ENCODE measurements at regions not wholly inside any gene's neighbourhood (a gene's known extent, or its start where the extent isn't known, plus 50 kb on each side); places are given as distances from the start of the nearest gene placed in this dataset.

GRCh38 chr20:60240415-60240814 is 282.2 kb downstream of the CDH26 start:
- H3K4me3 Mint-ChIP-seq = no peak overlapping the region
- no peaks in the 10 kb centered on the region for H3K36me3 Mint-ChIP-seq (ENCODE audit: low read depth)
- H3K9ac ChIP-seq (ENCODE audit: extremely low read depth, low read length, poor library complexity, severe bottlenecking) = no peak overlapping the region
- no peaks in the 10 kb centered on the region for H3K4me1 ChIP-seq (ENCODE audit: control insufficient read depth, insufficient read depth, low read length)
- no peaks in the 10 kb centered on the region for H3K9me3 ChIP-seq (ENCODE audit: control insufficient read depth, low read length)
- no peaks in the 10 kb centered on the region for H3K36me3 ChIP-seq (ENCODE audit: control insufficient read depth, insufficient read depth, low read length)
- no peaks in the 10 kb centered on the region for H3K27me3 ChIP-seq (ENCODE audit: control insufficient read depth, insufficient read depth, low read length, poor library complexity, severe bottlenecking)
- no peak overlapping the region for H3K4me3 ChIP-seq (ENCODE audit: low read length)
- H3K9me3 Mint-ChIP-seq = no peaks in the 10 kb centered on the region
- H3K27ac Mint-ChIP-seq = no peak overlapping the region
- H3K27ac ChIP-seq (ENCODE audit: low read depth, low read length) = no peak overlapping the region
- WGBS, 2 experiments (ENCODE audit: insufficient coverage in 1 of 2, insufficient read length in 1 of 2) = 91 to 93% methylated on average over 5 to 7 of the region's 7 CpGs
- H3K27me3 Mint-ChIP-seq (ENCODE audit: insufficient read depth) = peaks cover 19% of the 10 kb centered on the region
- TF ChIP-seq CTCF (conservative IDR thresholded peaks at IDR 0.05) = no peak
- DNase-seq = no peak
- no peaks in the 10 kb centered on the region for H3K4me1 Mint-ChIP-seq

DNA sequence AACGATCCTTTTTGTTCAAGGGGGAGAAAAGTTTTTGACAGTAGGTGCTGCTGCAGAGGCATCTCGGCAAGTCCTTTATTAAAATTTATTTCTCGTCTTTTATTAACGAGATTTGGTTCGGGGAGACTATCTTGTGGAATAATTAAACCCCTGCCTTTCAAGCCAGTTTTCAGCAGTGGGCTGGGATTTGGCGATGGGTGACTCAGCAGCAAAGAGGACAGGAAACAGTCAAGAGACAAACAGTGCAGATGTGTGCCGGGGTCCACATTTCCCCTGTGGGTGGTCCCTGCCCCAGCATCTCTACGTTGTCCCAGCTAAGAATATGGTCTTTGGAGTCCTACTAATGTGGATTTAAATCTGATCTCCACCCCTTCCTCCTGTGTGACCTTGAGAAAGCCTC is 282.8 kb downstream of the CDH26 start:
- WGBS, 2 experiments (ENCODE audit: insufficient coverage in 1 of 2, insufficient read length in 1 of 2) = 86 to 88% methylated on average over 6 to 8 of the region's 8 CpGs
- Histone ChIP-seq H3K4me3 (ENCODE audit: low read length) (no peak overlapping the region), H3K27me3 (ENCODE audit: control insufficient read depth, insufficient read depth, low read length, poor library complexity, severe bottlenecking) (no peaks in the 10 kb centered on the region), H3K4me1 (ENCODE audit: control insufficient read depth, insufficient read depth, low read length) (no peaks in the 10 kb centered on the region), H3K36me3 (ENCODE audit: control insufficient read depth, insufficient read depth, low read length) (no peaks in the 10 kb centered on the region), H3K9ac (ENCODE audit: extremely low read depth, low read length, poor library complexity, severe bottlenecking) (no peak overlapping the region), H3K27ac (ENCODE audit: low read depth, low read length) (no peak overlapping the region), H3K9me3 (ENCODE audit: control insufficient read depth, low read length) (no peaks in the 10 kb centered on the region)
- Mint-ChIP-seq H3K4me3 (no peak overlapping the region), H3K27me3 (ENCODE audit: insufficient read depth) (peaks cover 19% of the 10 kb centered on the region), H3K4me1 (no peaks in the 10 kb centered on the region), H3K9me3 (no peaks in the 10 kb centered on the region), H3K36me3 (ENCODE audit: low read depth) (no peaks in the 10 kb centered on the region), H3K27ac (no peak overlapping the region)
- TF ChIP-seq CTCF (conservative IDR thresholded peaks at IDR 0.05) = no peak
- no peak for DNase-seq

DNA sequence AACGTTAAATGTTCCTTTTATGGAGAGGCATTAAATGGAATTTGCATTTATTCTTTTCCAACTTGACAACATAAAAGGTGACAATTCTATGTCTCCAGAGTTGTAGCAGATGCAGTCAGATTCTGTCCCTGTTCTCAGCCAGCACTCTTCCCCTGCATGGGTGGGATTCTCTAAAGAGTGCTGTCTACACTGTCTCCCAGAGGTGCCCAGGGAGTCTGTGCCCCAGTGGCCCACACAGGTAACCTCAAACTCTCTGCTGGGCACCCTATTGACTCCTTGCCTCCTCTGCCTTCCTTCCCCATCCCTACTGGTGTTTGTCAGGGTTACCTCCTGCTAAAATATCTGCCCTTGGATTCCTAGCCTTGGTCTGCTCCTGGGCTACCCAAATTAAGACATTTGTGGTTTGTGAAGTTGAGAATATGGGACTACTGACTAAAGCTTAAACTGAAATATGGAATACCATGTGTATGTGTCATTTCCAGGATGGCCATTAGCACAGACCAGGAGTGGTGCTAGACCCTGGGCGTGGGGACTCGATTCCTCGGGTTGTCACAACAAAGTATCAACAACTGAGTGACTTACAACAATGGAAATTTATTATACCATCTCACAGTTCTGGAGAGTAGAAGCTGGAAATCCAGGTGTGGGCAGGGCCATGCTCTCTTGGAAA is 284.7 kb downstream of the CDH26 start:
- Mint-ChIP-seq H3K27ac (no peak overlapping the region), H3K4me1 (no peaks in the 10 kb centered on the region), H3K36me3 (ENCODE audit: low read depth) (no peaks in the 10 kb centered on the region), H3K4me3 (no peak overlapping the region), H3K27me3 (ENCODE audit: insufficient read depth) (peaks cover 18% of the 10 kb centered on the region), H3K9me3 (no peaks in the 10 kb centered on the region)
- Histone ChIP-seq H3K4me3 (ENCODE audit: low read length) (no peak overlapping the region), H3K27me3 (ENCODE audit: control insufficient read depth, insufficient read depth, low read length, poor library complexity, severe bottlenecking) (no peaks in the 10 kb centered on the region), H3K27ac (ENCODE audit: low read depth, low read length) (no peak overlapping the region), H3K9ac (ENCODE audit: extremely low read depth, low read length, poor library complexity, severe bottlenecking) (no peak overlapping the region), H3K9me3 (ENCODE audit: control insufficient read depth, low read length) (no peaks in the 10 kb centered on the region), H3K36me3 (ENCODE audit: control insufficient read depth, insufficient read depth, low read length) (no peaks in the 10 kb centered on the region), H3K4me1 (ENCODE audit: control insufficient read depth, insufficient read depth, low read length) (no peaks in the 10 kb centered on the region)
- no peak for DNase-seq
- TF ChIP-seq CTCF (conservative IDR thresholded peaks at IDR 0.05) = no peak
- WGBS, 2 experiments (ENCODE audit: insufficient coverage in 1 of 2, insufficient read length in 1 of 2) = 94% methylated on average over 4 of the region's 4 CpGs; no CpG with 5 or more reads in 1 of the 2 experiments

All from endodermal cell (in vitro differentiated cells).